H9 (cell line): ENCODE measurements at regions not wholly inside any gene's neighbourhood (a gene's known extent, or its start where the extent isn't known, plus 50 kb on each side); places are given as distances from the start of the nearest gene placed in this dataset.

Experiments used
- DNase-seq: peaks from one replicate; pipeline ENCODE4 v3.0.0-alpha.2; 2017
- H2AFZ ChIP-seq: one replicate; pipeline ENCODE4 v1.6.1; 2013; ENCODE audit warnings: mild to moderate bottlenecking, low read length, control low read depth, moderate library complexity
- H2AK5ac ChIP-seq: 2 replicates; pipeline ENCODE4 v1.6.1; 2013; ENCODE audit warnings: low read length, control low read depth, mixed read lengths; ENCODE audit not compliant: insufficient read length
- H2BK120ac ChIP-seq: one replicate; pipeline ENCODE4 v1.6.1; 2013; ENCODE audit warnings: low read depth, mild to moderate bottlenecking, low read length, control low read depth, inconsistent platforms; ENCODE audit not compliant: poor library complexity, severe bottlenecking
- H2BK12ac ChIP-seq: 2 replicates; pipeline ENCODE4 v1.6.1; 2013; ENCODE audit warnings: low read length, control low read depth, mixed read lengths, low read depth; ENCODE audit not compliant: insufficient read length
- H2BK15ac ChIP-seq: 2 replicates; pipeline ENCODE4 v1.6.1; 2013; ENCODE audit warnings: low read depth, low read length, control low read depth
- H2BK20ac ChIP-seq: one replicate; pipeline ENCODE4 v1.6.1; 2013; ENCODE audit warnings: low read depth, mild to moderate bottlenecking, low read length, control low read depth, inconsistent platforms; ENCODE audit not compliant: poor library complexity, severe bottlenecking
- H2BK5ac ChIP-seq: 2 replicates; pipeline ENCODE4 v1.6.1; 2013; ENCODE audit warnings: low read length, control low read depth, mixed read lengths; ENCODE audit not compliant: insufficient read length
- H3K14ac ChIP-seq: 2 replicates; pipeline ENCODE4 v1.6.1; 2013; ENCODE audit warnings: low read length, control low read depth; ENCODE audit not compliant: insufficient read depth
- H3K18ac ChIP-seq: 2 replicates; pipeline ENCODE4 v1.6.1; 2013; ENCODE audit warnings: low read depth, mild to moderate bottlenecking, mixed read lengths, low read length, control low read depth; ENCODE audit not compliant: insufficient read length
- H3K23ac ChIP-seq: 2 replicates; pipeline ENCODE4 v1.6.1; 2013; ENCODE audit warnings: low read length, control low read depth, mixed read lengths, low read depth; ENCODE audit not compliant: insufficient read length
- H3K23me2 ChIP-seq: 2 replicates; pipeline ENCODE4 v1.6.1; 2013; ENCODE audit warnings: low read depth, mild to moderate bottlenecking, mixed read lengths, low read length, control low read depth; ENCODE audit not compliant: insufficient read length, poor library complexity, severe bottlenecking
- H3K27ac ChIP-seq: 2 replicates; pipeline ENCODE4 v1.5.1; 2013; ENCODE audit warnings: low read length, control low read depth, mixed read lengths, low read depth; ENCODE audit not compliant: insufficient read length
- H3K27me3 ChIP-seq: 2 replicates; pipeline ENCODE4 v1.6.1; 2013; ENCODE audit warnings: low read length, control low read depth, inconsistent platforms; ENCODE audit not compliant: insufficient read depth
- H3K4ac ChIP-seq: 2 replicates; pipeline ENCODE4 v1.6.1; 2013; ENCODE audit warnings: low read depth, mild to moderate bottlenecking, control low read depth, inconsistent platforms, low read length, moderate library complexity
- H3K4me1 ChIP-seq: 2 replicates; pipeline ENCODE4 v1.6.1; 2013; ENCODE audit warnings: low read length, control low read depth, inconsistent platforms; ENCODE audit not compliant: insufficient read depth
- H3K4me2 ChIP-seq: 2 replicates; pipeline ENCODE4 v1.6.1; 2013; ENCODE audit warnings: low read length, control low read depth, mixed read lengths; ENCODE audit not compliant: insufficient read length, insufficient read depth
- H3K56ac ChIP-seq: 2 replicates; pipeline ENCODE4 v1.6.1; 2013; ENCODE audit warnings: low read depth, mild to moderate bottlenecking, mixed read lengths, low read length, control low read depth; ENCODE audit not compliant: insufficient read length
- H3K79me1 ChIP-seq: 2 replicates; pipeline ENCODE4 v1.6.1; 2013; ENCODE audit warnings: low read depth, mild to moderate bottlenecking, moderate library complexity, low read length, control low read depth, inconsistent platforms; ENCODE audit not compliant: insufficient read depth, poor library complexity, severe bottlenecking
- H3K79me2 ChIP-seq: 2 replicates; pipeline ENCODE4 v1.6.1; 2013; ENCODE audit warnings: low read length, control low read depth, inconsistent platforms; ENCODE audit not compliant: insufficient read depth
- H3K9ac ChIP-seq: 2 replicates; pipeline ENCODE4 v1.6.1; 2013; ENCODE audit warnings: low read length, control low read depth, mixed read lengths; ENCODE audit not compliant: insufficient read length; ENCODE audit errors: extremely low read depth
- H3K9me3 ChIP-seq: one replicate; pipeline ENCODE4 v1.6.1; 2013; ENCODE audit warnings: low read depth, low read length, inconsistent platforms; ENCODE audit not compliant: control insufficient read depth
- H3T11ph ChIP-seq: one replicate; pipeline ENCODE4 v1.6.1; 2013; ENCODE audit warnings: mild to moderate bottlenecking, low read length, control low read depth, inconsistent platforms
- H4K20me1 ChIP-seq: one replicate; pipeline ENCODE4 v1.6.1; 2013; ENCODE audit not compliant: control insufficient read depth, insufficient read length, insufficient read depth
- H4K5ac ChIP-seq: 2 replicates; pipeline ENCODE4 v1.6.1; 2013; ENCODE audit warnings: low read depth, mild to moderate bottlenecking, mixed read lengths, low read length, control low read depth; ENCODE audit not compliant: insufficient read length
- H4K8ac ChIP-seq: replicated peaks from 2 replicates; pipeline ENCODE4 v1.6.1; 2013; ENCODE audit warnings: low read length, control low read depth, mixed read lengths, low read depth; ENCODE audit not compliant: insufficient read length
- H4K91ac ChIP-seq: 2 replicates; pipeline ENCODE4 v1.6.1; 2013; ENCODE audit warnings: low read depth, mild to moderate bottlenecking, moderate library complexity, mixed read lengths, low read length, control low read depth; ENCODE audit not compliant: insufficient read length
- H3K27ac Mint-ChIP-seq, 3 experiments: 2 replicates in 2 of 3; 3 replicates in 1 of 3; pipeline ENCODE4 v1.8.0; 2020 to 2021; ENCODE audit warnings: mixed read lengths in 3 of 3, mild to moderate bottlenecking in 1 of 3, moderate library complexity in 1 of 3
- H3K27me3 Mint-ChIP-seq: 2 replicates; pipeline ENCODE4 v1.8.0; 2021; ENCODE audit warnings: low read depth, mild to moderate bottlenecking, moderate library complexity, mixed read lengths
- H3K36me3 Mint-ChIP-seq, 3 experiments: 2 replicates in 2 of 3; 3 replicates in 1 of 3; pipeline ENCODE4 v1.8.0; 2020 to 2021; ENCODE audit warnings: low read depth in 3 of 3, mixed read lengths in 3 of 3; ENCODE audit not compliant: insufficient read depth in 1 of 3
- H3K4me1 Mint-ChIP-seq, 2 experiments: 2 replicates each; pipeline ENCODE4 v1.8.0; 2020; ENCODE audit warnings: mixed read lengths in 2 of 2
- H3K4me3 Mint-ChIP-seq, 2 experiments: 2 replicates in 1 of 2; 3 replicates in 1 of 2; pipeline ENCODE4 v1.8.0; 2020 to 2021; ENCODE audit warnings: mild to moderate bottlenecking in 2 of 2, mixed read lengths in 2 of 2, moderate library complexity in 1 of 2
- H3K9me3 Mint-ChIP-seq, 2 experiments: 2 replicates in 1 of 2; 3 replicates in 1 of 2; pipeline ENCODE4 v1.8.0; 2020; ENCODE audit warnings: mild to moderate bottlenecking in 2 of 2, mixed read lengths in 2 of 2, moderate library complexity in 1 of 2
- CTCF ChIP-seq: fragments of 200-600 bp; sonication (generic); conservative IDR thresholded peaks from 3 replicates; pipeline ENCODE4 v1.8.0; 2021; ENCODE audit warnings: antibody characterized with exemption, mild to moderate bottlenecking
- WGBS: extraction: QIAGEN DNeasy Blood & Tissue Kit; methylation state at CpG from one replicate; pipeline ENCODE4 v1.1.7; 2013; ENCODE audit warnings: missing lambda C conversion rate, low lambda C conversion rate, mixed read lengths; ENCODE audit not compliant: insufficient read length; ENCODE audit errors: extremely low coverage; 5-methylcytosine and 5-hydroxymethylcytosine counted together

- no peak overlapping the region for H3K56ac ChIP-seq
- H3K23me2 ChIP-seq: no peaks in the 10 kb centered on the region
- H4K91ac ChIP-seq: no peak overlapping the region
- H3K14ac ChIP-seq: no peak overlapping the region
- H3K9ac ChIP-seq: no peak overlapping the region
- no peak overlapping the region for H3K4me2 ChIP-seq
- H3K4ac ChIP-seq: no peak overlapping the region
- H3T11ph ChIP-seq: no peak overlapping the region
- no peaks in the 10 kb centered on the region for H3K79me2 ChIP-seq
- H3K4me3 Mint-ChIP-seq: no peak overlapping the region
- no peak overlapping the region for H2BK5ac ChIP-seq
- H3K79me1 ChIP-seq: no peaks in the 10 kb centered on the region
- H4K20me1 ChIP-seq: no peaks in the 10 kb centered on the region
- no peak for TF ChIP-seq CTCF
- H3K18ac ChIP-seq: no peak overlapping the region
- no peaks in the 10 kb centered on the region for H3K27me3 Mint-ChIP-seq
- 0 out of 7 replicates have a peak overlapping the region, but pooled peaks of 2 of the 3 experiments have one; percentile 49 to 57 for H3K27ac Mint-ChIP-seq
- no peak overlapping the region for H2BK12ac ChIP-seq
- no peak overlapping the region for H3K27ac ChIP-seq
- WGBS: no CpG with 5 or more reads among the region's 2 CpGs
- H3K36me3 Mint-ChIP-seq: no peaks in the 10 kb centered on the region
- H2BK20ac ChIP-seq: no peak overlapping the region
- no peak overlapping the region for H2BK120ac ChIP-seq
- no peak overlapping the region for H2AFZ ChIP-seq
- H4K8ac ChIP-seq: no peak overlapping the region
- no peak overlapping the region for H4K5ac ChIP-seq
- peaks cover 40 to 44% of the 10 kb centered on the region in 2 experiments for H3K4me1 Mint-ChIP-seq
- H3K9me3 Mint-ChIP-seq: no peaks in the 10 kb centered on the region
- H2AK5ac ChIP-seq: no peak overlapping the region
- DNase-seq: no peak
- no peaks in the 10 kb centered on the region for H3K27me3 ChIP-seq
- no peak overlapping the region for H2BK15ac ChIP-seq
- no peak overlapping the region for H3K23ac ChIP-seq
- H3K4me1 ChIP-seq: 0 out of 2 replicates have a peak, but pooled peaks cover 4% of the 10 kb centered on the region
- H3K9me3 ChIP-seq: no peaks in the 10 kb centered on the region
Observed at GRCh38 chr3:124200407-124200806, 208.5 kb upstream of the ROPN1 start.
